ENCODE measurements at regions not wholly inside any gene's neighbourhood (a gene's known extent, or its start where the extent isn't known, plus 50 kb on each side); places are given as distances from the start of the nearest gene placed in this dataset.

- Histone ChIP-seq H3K9ac (ENCODE audit: low read depth in 2 of 2, low read length in 2 of 2) (no peak overlapping the region), H3K27ac (no peak overlapping the region), H3K4me3 (no peak overlapping the region), H3K27me3 (no peaks in the 10 kb centered on the region), H3K4me1 (no peaks in the 10 kb centered on the region), H3K36me3 (no peaks in the 10 kb centered on the region), H3K9me3 (no peaks in the 10 kb centered on the region)
- DNase-seq = no peak
- TF ChIP-seq CTCF (IDR thresholded peaks at IDR 0.05) = no peak
- intact Hi-C loops (cut with DNase I) = no loop called here
Measured at GRCh38 chrX:9146657-9147056, 112.7 kb upstream of the FAM9B start.

GRCh38 chrX:9147086-9147485 is 113.2 kb upstream of the FAM9B start:
- H3K4me3 ChIP-seq = no peak overlapping the region
- H3K27ac ChIP-seq = no peak overlapping the region
- no peak for DNase-seq
- H3K9me3 ChIP-seq = no peaks in the 10 kb centered on the region
- H3K4me1 ChIP-seq = no peaks in the 10 kb centered on the region
- H3K9ac ChIP-seq (ENCODE audit: low read depth in 2 of 2, low read length in 2 of 2) = no peak overlapping the region
- H3K27me3 ChIP-seq = no peaks in the 10 kb centered on the region
- no peak for TF ChIP-seq CTCF (IDR thresholded peaks at IDR 0.05)
- H3K36me3 ChIP-seq = no peaks in the 10 kb centered on the region
- intact Hi-C loops (cut with DNase I) = no loop called here

GRCh38 chrX:9147726-9148125 is 113.8 kb upstream of the FAM9B start:
- H3K27me3 ChIP-seq = no peaks in the 10 kb centered on the region
- intact Hi-C loops (cut with DNase I) = no loop called here
- no peak overlapping the region for H3K9ac ChIP-seq (ENCODE audit: low read depth in 2 of 2, low read length in 2 of 2)
- no peak overlapping the region for H3K4me3 ChIP-seq
- H3K9me3 ChIP-seq = no peaks in the 10 kb centered on the region
- TF ChIP-seq CTCF (IDR thresholded peaks at IDR 0.05) = no peak
- DNase-seq = no peak
- no peaks in the 10 kb centered on the region for H3K4me1 ChIP-seq
- H3K36me3 ChIP-seq = no peaks in the 10 kb centered on the region
- H3K27ac ChIP-seq = no peak overlapping the region

GRCh38 chrX:9148615-9149399 is 114.9 kb upstream of the FAM9B start:
- no peaks in the 10 kb centered on the region for H3K4me1 ChIP-seq
- no peak for DNase-seq
- H3K36me3 ChIP-seq = no peaks in the 10 kb centered on the region
- intact Hi-C loops (cut with DNase I) = no loop called here
- no peak overlapping the region for H3K4me3 ChIP-seq
- H3K27me3 ChIP-seq = no peaks in the 10 kb centered on the region
- no peak overlapping the region for H3K9ac ChIP-seq (ENCODE audit: low read depth in 2 of 2, low read length in 2 of 2)
- no peak for TF ChIP-seq CTCF (IDR thresholded peaks at IDR 0.05)
- no peaks in the 10 kb centered on the region for H3K9me3 ChIP-seq
- H3K27ac ChIP-seq = no peak overlapping the region

- DNase-seq = no peak
- Histone ChIP-seq H3K4me1 (no peaks in the 10 kb centered on the region), H3K36me3 (no peaks in the 10 kb centered on the region), H3K27ac (no peak overlapping the region), H3K4me3 (no peak overlapping the region), H3K27me3 (no peaks in the 10 kb centered on the region), H3K9ac (ENCODE audit: low read depth in 2 of 2, low read length in 2 of 2) (no peak overlapping the region), H3K9me3 (no peaks in the 10 kb centered on the region)
- intact Hi-C loops (cut with DNase I) = no loop called here
- TF ChIP-seq CTCF (IDR thresholded peaks at IDR 0.05) = no peak
Measured at GRCh38 chrX:9149501-9150245, 115.7 kb upstream of the FAM9B start.
